H1 (cell line): ENCODE measurements at regions not wholly inside any gene's neighbourhood (a gene's known extent, or its start where the extent isn't known, plus 50 kb on each side); places are given as distances from the start of the nearest gene placed in this dataset.

Source experiments
- CTCF ChIP-seq, 3 experiments: IDR thresholded peaks; 1 replicate in 2 of 3; 2 replicates in 1 of 3; pipeline versions ENCODE4 v1.5.1 to v1.6.1; 2011; ENCODE audit warnings: low read length in 3 of 3, mild to moderate bottlenecking in 3 of 3, inconsistent platforms in 2 of 3, low read depth in 1 of 3, moderate library complexity in 1 of 3; ENCODE audit not compliant: insufficient read depth in 1 of 3; ENCODE audit errors: control extremely low read depth in 1 of 3
- EGR1 ChIP-seq: IDR thresholded peaks from 2 replicates; pipeline ENCODE4 v1.6.1; 2011; ENCODE audit warnings: low read depth, low read length, borderline replicate concordance
- EP300 ChIP-seq, 2 experiments: IDR thresholded peaks; 1 replicate in 1 of 2; 2 replicates in 1 of 2; pipeline ENCODE4 v1.6.1; 2011 to 2012; ENCODE audit warnings: low read depth in 2 of 2, low read length in 2 of 2, mild to moderate bottlenecking in 2 of 2, borderline replicate concordance in 1 of 2, inconsistent platforms in 1 of 2, moderate library complexity in 1 of 2
- EZH2 ChIP-seq: fragments of 200-600 bp; sonication (generic); IDR thresholded peaks from 2 replicates; pipeline ENCODE4 v1.7.1; 2012; ENCODE audit warnings: low read depth, mild to moderate bottlenecking, moderate library complexity, low read length, inconsistent platforms; ENCODE audit not compliant: severe bottlenecking
- NRF1 ChIP-seq: IDR thresholded peaks from 2 replicates; pipeline ENCODE4 v1.6.1; 2011; ENCODE audit warnings: mild to moderate bottlenecking, low read depth, low read length, improper control_type of control experiment
- POLR2A ChIP-seq, 2 experiments: IDR thresholded peaks; 1 replicate in 1 of 2; 2 replicates in 1 of 2; pipeline ENCODE4 v1.6.1; 2011; ENCODE audit warnings: low read depth in 2 of 2, low read length in 2 of 2, mild to moderate bottlenecking in 2 of 2; ENCODE audit errors: control extremely low read depth in 1 of 2
- POLR2AphosphoS5 ChIP-seq: IDR thresholded peaks from 2 replicates; pipeline ENCODE4 v1.6.1; 2011; ENCODE audit warnings: low read depth, low read length
- RAD21 ChIP-seq, 2 experiments: IDR thresholded peaks in 1 of 2; conservative IDR thresholded peaks in 1 of 2; 2 replicates each; pipeline ENCODE4 v1.6.1; 2011; ENCODE audit warnings: low read depth in 2 of 2, low read length in 2 of 2, improper control_type of control experiment in 1 of 2, inconsistent platforms in 1 of 2, mild to moderate bottlenecking in 1 of 2, moderate library complexity in 1 of 2
- TAF1 ChIP-seq: IDR thresholded peaks from 2 replicates; pipeline ENCODE4 v1.6.1; 2011; ENCODE audit warnings: mild to moderate bottlenecking, low read depth, low read length
- TEAD4 ChIP-seq: IDR thresholded peaks from 2 replicates; pipeline ENCODE4 v1.6.1; 2012; ENCODE audit warnings: low read depth, low read length, inconsistent platforms, mixed read lengths
- YY1 ChIP-seq: IDR thresholded peaks from 2 replicates; pipeline ENCODE4 v1.6.1; 2011; ENCODE audit warnings: low read depth, mild to moderate bottlenecking, low read length

DNA sequence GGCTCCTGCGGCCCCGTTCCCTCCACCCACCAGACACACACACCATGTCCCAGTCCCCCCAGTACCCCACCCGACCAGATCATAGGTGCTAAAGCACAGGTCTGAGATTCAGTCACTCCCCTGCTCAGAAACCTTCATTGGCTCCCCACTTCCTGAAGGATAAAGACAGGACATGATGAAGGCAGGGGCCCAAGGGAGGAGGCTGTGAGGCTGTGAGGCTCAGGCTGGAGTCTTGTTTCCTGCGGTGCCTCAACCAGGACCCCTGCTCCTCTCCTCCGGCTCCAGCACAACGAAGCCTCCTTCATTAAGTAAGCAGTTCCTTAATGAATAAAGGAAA is 81.1 kb downstream of the NCR2 start:
- TF ChIP-seq EGR1 (no peak), TAF1 (no peak), NRF1 (no peak), EP300 (IDR thresholded peaks at IDR 0.05; ENCODE audit: borderline replicate concordance in 1 of 2, low read depth in 2 of 2, low read length in 2 of 2) (no peak), YY1 (no peak), CTCF (IDR thresholded peaks at IDR 0.05; ENCODE audit: control extremely low read depth in 1 of 3, insufficient read depth in 1 of 3, low read depth in 1 of 3, low read length in 3 of 3) (no peak), TEAD4 (no peak), POLR2A (IDR thresholded peaks at IDR 0.05; ENCODE audit: control extremely low read depth in 1 of 2, low read depth in 2 of 2, low read length in 2 of 2) (no peak), POLR2AphosphoS5 (no peak), RAD21 (IDR thresholded peaks at IDR 0.05 in 1 of 2, conservative IDR thresholded peaks at IDR 0.05 in 1 of 2; ENCODE audit: low read depth in 2 of 2, low read length in 2 of 2) (no peak), EZH2 (peak; percentile 48)
